H1 (cell line): ENCODE measurements at regions not wholly inside any gene's neighbourhood (a gene's known extent, or its start where the extent isn't known, plus 50 kb on each side); places are given as distances from the start of the nearest gene placed in this dataset.

Source experiments
- CTCF ChIA-PET: fragments of 300-600 bp; sonication (Branson Sonifier 250); formaldehyde crosslinking; loops from one replicate; lab custom pipeline; 2021; ENCODE audit not compliant: partially characterized antibody; lab: Charles Lee
- POLR2A ChIA-PET: fragments of 300-600 bp; sonication (Branson Sonifier 250); formaldehyde crosslinking; loops from one replicate; lab custom pipeline; 2021; ENCODE audit warnings: inconsistent platforms; ENCODE audit not compliant: partially characterized antibody; lab: Charles Lee
- DNase-seq, 2 experiments: peaks; one replicate each; pipeline versions ENCODE4 v3.0.0 to v3.0.0-alpha.2; 2010 to 2022; ENCODE audit warnings: low spot score in 2 of 2, low read depth in 1 of 2, mixed read lengths in 1 of 2
- FAIRE-seq: peaks from 2 replicates; lab custom pipeline; 2011; peaks lifted over from hg19 to GRCh38; lab: Jason Lieb, UNC
- H2AFZ ChIP-seq: 2 replicates; pipeline ENCODE4 v1.8.1; 2012; ENCODE audit warnings: low read length, inconsistent platforms
- H2AK5ac ChIP-seq: 2 replicates; pipeline ENCODE4 v1.6.1; 2013; ENCODE audit warnings: low read depth, low read length
- H2BK120ac ChIP-seq: replicated peaks from 2 replicates; pipeline ENCODE3; 2013; ENCODE audit warnings: low read depth, low read length, inconsistent platforms
- H2BK12ac ChIP-seq: 2 replicates; pipeline ENCODE4 v1.6.1; 2013; ENCODE audit warnings: low read depth, low read length
- H2BK15ac ChIP-seq: 2 replicates; pipeline ENCODE4 v1.6.1; 2013; ENCODE audit warnings: low read length
- H2BK20ac ChIP-seq: 2 replicates; pipeline ENCODE4 v1.6.1; 2013; ENCODE audit warnings: low read length
- H2BK5ac ChIP-seq: 2 replicates; pipeline ENCODE4 v1.6.1; 2013; ENCODE audit warnings: low read depth, low read length
- H3K14ac ChIP-seq: 2 replicates; pipeline ENCODE4 v1.6.1; 2013; ENCODE audit warnings: inconsistent platforms; ENCODE audit not compliant: insufficient read length
- H3K18ac ChIP-seq: 2 replicates; pipeline ENCODE4 v1.6.1; 2013; ENCODE audit warnings: low read length; ENCODE audit errors: extremely low read depth
- H3K23ac ChIP-seq: 2 replicates; pipeline ENCODE4 v1.6.1; 2013; ENCODE audit warnings: inconsistent platforms; ENCODE audit not compliant: insufficient read length
- H3K23me2 ChIP-seq: 2 replicates; pipeline ENCODE4 v1.6.1; 2013; ENCODE audit warnings: low read depth, low read length
- H3K27ac ChIP-seq: 2 replicates; pipeline ENCODE4 v1.6.1; 2011; ENCODE audit warnings: low read depth, low read length, inconsistent platforms
- H3K27me3 ChIP-seq, 4 experiments: replicated peaks in 1 of 4; 1 replicate in 1 of 4; 2 replicates in 3 of 4; pipeline versions ENCODE4 v1.6.1 to v1.8.1; 2011 to 2013; ENCODE audit warnings: low read length in 3 of 4, mild to moderate bottlenecking in 3 of 4, inconsistent platforms in 2 of 4, mixed read lengths in 2 of 4, moderate library complexity in 1 of 4; ENCODE audit not compliant: control insufficient read depth in 3 of 4, insufficient read depth in 3 of 4; ENCODE audit errors: extremely low read depth in 1 of 4
- H3K36me3 ChIP-seq, 4 experiments: 2 replicates each; pipeline versions ENCODE4 v1.6.1 to v1.8.1; 2011 to 2013; ENCODE audit warnings: mild to moderate bottlenecking in 4 of 4, low read length in 3 of 4, moderate library complexity in 2 of 4, control low read depth in 1 of 4, inconsistent platforms in 1 of 4; ENCODE audit not compliant: insufficient read depth in 4 of 4, control insufficient read depth in 2 of 4
- H3K4ac ChIP-seq: replicated peaks from 2 replicates; pipeline ENCODE3; 2013; ENCODE audit warnings: low read length, low read depth, mixed read lengths, inconsistent platforms; ENCODE audit not compliant: insufficient read length
- H3K4me1 ChIP-seq, 4 experiments: replicated peaks in 1 of 4; 1 replicate in 1 of 4; 2 replicates in 3 of 4; pipeline versions ENCODE4 v1.6.1 to v1.8.1; 2011 to 2013; ENCODE audit warnings: low read length in 3 of 4, inconsistent platforms in 2 of 4, mixed read lengths in 1 of 4; ENCODE audit not compliant: insufficient read depth in 4 of 4, control insufficient read depth in 3 of 4
- H3K4me2 ChIP-seq, 2 experiments: 2 replicates each; pipeline versions ENCODE4 v1.6.1 to v1.8.1; 2011 to 2013; ENCODE audit warnings: low read depth in 2 of 2, low read length in 2 of 2, control low read depth in 1 of 2, inconsistent platforms in 1 of 2, mild to moderate bottlenecking in 1 of 2; ENCODE audit not compliant: insufficient read depth in 1 of 2
- H3K4me3 ChIP-seq, 4 experiments: fragments of 200-600, 300-600 bp in 1 of 4; sonication (generic), shearing (Covaris generic), sonication (Bioruptor Twin) in 1 of 4; 2 replicates each; pipeline versions ENCODE4 v1.5.1 to v1.8.1; 2011 to 2016; ENCODE audit warnings: low read length in 4 of 4, low read depth in 3 of 4, control low read depth in 2 of 4, inconsistent platforms in 2 of 4, mild to moderate bottlenecking in 2 of 4, mixed read lengths in 1 of 4, moderate library complexity in 1 of 4; ENCODE audit not compliant: insufficient read depth in 2 of 4; ENCODE audit errors: extremely low read depth in 1 of 4
- H3K56ac ChIP-seq: replicated peaks from 2 replicates; pipeline ENCODE3; 2013; ENCODE audit warnings: low read depth, mild to moderate bottlenecking, mixed read lengths, low read length, inconsistent platforms; ENCODE audit not compliant: insufficient read length
- H3K79me1 ChIP-seq: 2 replicates; pipeline ENCODE4 v1.6.1; 2013; ENCODE audit warnings: low read depth, low read length, control low read depth
- H3K79me2 ChIP-seq, 2 experiments: 2 replicates each; pipeline versions ENCODE4 v1.6.1 to v1.8.1; 2012 to 2013; ENCODE audit warnings: low read length in 2 of 2, mild to moderate bottlenecking in 2 of 2, inconsistent platforms in 1 of 2; ENCODE audit not compliant: insufficient read depth in 2 of 2, control insufficient read depth in 1 of 2
- H3K9ac ChIP-seq, 4 experiments: replicated peaks in 1 of 4; 1 replicate in 1 of 4; 2 replicates in 3 of 4; pipeline versions ENCODE4 v1.6.1 to v1.8.1; 2011 to 2013; ENCODE audit warnings: low read depth in 3 of 4, low read length in 3 of 4, control low read depth in 2 of 4, mild to moderate bottlenecking in 2 of 4, moderate library complexity in 2 of 4, inconsistent platforms in 1 of 4; ENCODE audit errors: extremely low read depth in 1 of 4
- H3K9me3 ChIP-seq, 2 experiments: 2 replicates each; pipeline versions ENCODE4 v1.6.1 to v1.8.1; 2012 to 2013; ENCODE audit warnings: mild to moderate bottlenecking in 2 of 2, moderate library complexity in 2 of 2, control low read depth in 1 of 2, inconsistent platforms in 1 of 2, low read depth in 1 of 2, low read length in 1 of 2, mixed read lengths in 1 of 2; ENCODE audit not compliant: insufficient read depth in 2 of 2
- H4K20me1 ChIP-seq, 2 experiments: replicated peaks in 1 of 2; 2 replicates each; pipeline versions ENCODE3 to v1.8.1; 2011 to 2013; ENCODE audit warnings: inconsistent platforms in 2 of 2, low read length in 2 of 2, mild to moderate bottlenecking in 1 of 2; ENCODE audit not compliant: insufficient read depth in 2 of 2, control insufficient read depth in 1 of 2
- H4K5ac ChIP-seq: 2 replicates; pipeline ENCODE4 v1.6.1; 2013; ENCODE audit warnings: low read length, low read depth, mixed read lengths, inconsistent platforms; ENCODE audit not compliant: insufficient read length
- H4K8ac ChIP-seq: 2 replicates; pipeline ENCODE4 v1.8.0; 2013; ENCODE audit warnings: mild to moderate bottlenecking, moderate library complexity, low read length, inconsistent platforms; ENCODE audit not compliant: insufficient read depth; ENCODE audit errors: extremely low read depth
- H4K91ac ChIP-seq: replicated peaks from 2 replicates; pipeline ENCODE3; 2013; ENCODE audit warnings: low read length, mixed read lengths, inconsistent platforms; ENCODE audit not compliant: insufficient read length
- CEBPB ChIP-seq: IDR thresholded peaks from 2 replicates; pipeline ENCODE4 v1.6.1; 2012; ENCODE audit warnings: low read depth, low read length
- HDAC6 ChIP-seq: IDR thresholded peaks from one replicate; pipeline ENCODE4 v1.7.1; 2012; ENCODE audit warnings: low read depth, mild to moderate bottlenecking, inconsistent platforms, low read length, moderate library complexity
- NRF1 ChIP-seq: IDR thresholded peaks from 2 replicates; pipeline ENCODE4 v1.6.1; 2011; ENCODE audit warnings: mild to moderate bottlenecking, low read depth, low read length, improper control_type of control experiment
- RFX5 ChIP-seq: IDR thresholded peaks from 2 replicates; pipeline ENCODE4 v1.6.1; 2011; ENCODE audit warnings: low read depth, low read length, improper control_type of control experiment, borderline replicate concordance
- SP2 ChIP-seq: IDR thresholded peaks from 2 replicates; pipeline ENCODE4 v1.6.1; 2012; ENCODE audit warnings: mild to moderate bottlenecking, low read length, inconsistent platforms
- SP4 ChIP-seq: IDR thresholded peaks from 2 replicates; pipeline ENCODE4 v1.6.1; 2012; ENCODE audit warnings: low read length, inconsistent platforms
- TAF1 ChIP-seq: IDR thresholded peaks from 2 replicates; pipeline ENCODE4 v1.6.1; 2011; ENCODE audit warnings: mild to moderate bottlenecking, low read depth, low read length
- YY1 ChIP-seq: IDR thresholded peaks from 2 replicates; pipeline ENCODE4 v1.6.1; 2011; ENCODE audit warnings: low read depth, mild to moderate bottlenecking, low read length
- WGBS, 2 experiments: shearing (Covaris generic) in 1 of 2; methylation state at CpG; one replicate each; pipeline versions ENCODE4 v1.1.6 to v1.1.7; 2013 to 2015; ENCODE audit warnings: low lambda C conversion rate in 2 of 2, mixed read lengths in 2 of 2, inconsistent platforms in 1 of 2, low coverage in 1 of 2, missing lambda C conversion rate in 1 of 2; ENCODE audit not compliant: insufficient replicate concordance in 2 of 2, insufficient coverage in 1 of 2, insufficient read length in 1 of 2; ENCODE audit errors: extremely low coverage in 1 of 2, missing lambda C conversion rate in 1 of 2; 5-methylcytosine and 5-hydroxymethylcytosine counted together

DNA sequence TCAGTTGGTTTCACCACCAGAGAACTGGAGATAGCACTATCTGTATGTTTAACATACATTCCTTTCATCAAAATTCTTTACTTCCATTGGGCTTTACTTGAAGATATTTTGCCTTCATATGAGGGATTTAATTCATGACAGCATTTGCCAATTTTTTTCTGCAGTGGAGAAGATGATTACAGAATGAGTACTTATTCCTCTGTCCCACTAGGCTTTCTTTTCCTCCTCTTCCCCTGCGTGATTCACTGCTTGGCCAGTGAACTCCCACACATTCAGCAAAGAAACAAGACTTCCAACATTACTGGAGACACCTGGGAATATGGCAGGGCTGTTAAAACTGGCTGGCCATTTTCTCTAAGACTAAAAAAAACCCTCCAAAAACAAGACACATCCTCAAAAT is 425.8 kb upstream of the KCNH7 start:
- WGBS, 2 experiments = 73% methylated on average over 1 of the region's 1 CpG; no CpG with 5 or more reads in 1 of the 2 experiments
- no peak for DNase-seq
- CTCF ChIA-PET = no interaction called here

More for the DNA sequence above, 425.8 kb upstream of the KCNH7 start:
- Histone ChIP-seq H3K4me1 (no peaks in the 10 kb centered on the region), H3K23me2 (no peaks in the 10 kb centered on the region), H2BK15ac (no peak overlapping the region), H3K79me2 (no peaks in the 10 kb centered on the region), H3K36me3 (no peaks in the 10 kb centered on the region), H2AFZ (no peak overlapping the region), H3K9ac (no peak overlapping the region), H4K91ac (no peak overlapping the region), H4K8ac (no peak overlapping the region), H3K4me2 (no peak overlapping the region)
- POLR2A ChIA-PET = no interaction called here
- no peak for FAIRE-seq
- TF ChIP-seq SP2 (no peak), RFX5 (no peak), CEBPB (no peak), TAF1 (no peak), HDAC6 (no peak), YY1 (no peak), NRF1 (no peak), SP4 (no peak)
- TF ChIP-seq, all 59 proteins: peak for 0
- Histone ChIP-seq H3K79me1 (no peaks in the 10 kb centered on the region), H3K18ac (no peak overlapping the region), H2BK12ac (no peak overlapping the region), H3K9me3 (no peaks in the 10 kb centered on the region), H3K27ac (no peak overlapping the region), H3K4ac (no peak overlapping the region), H4K20me1 (no peaks in the 10 kb centered on the region), H3K4me3 (no peak overlapping the region), H3K27me3 (no peaks in the 10 kb centered on the region), H3K56ac (no peak overlapping the region), H2BK120ac (no peak overlapping the region), H2BK5ac (no peak overlapping the region), H2AK5ac (no peak overlapping the region), H3K14ac (no peak overlapping the region), H2BK20ac (no peak overlapping the region), H4K5ac (no peak overlapping the region), H3K23ac (no peak overlapping the region)
